HG02610 (cell line): ENCODE measurements at regions not wholly inside any gene's neighbourhood (a gene's known extent, or its start where the extent isn't known, plus 50 kb on each side); places are given as distances from the start of the nearest gene placed in this dataset.
A peak's percentile ranks its signal among the peaks of the same experiment; 100 is the strongest.
"Not testable (repeated sequence)": the region's sequence is repeated elsewhere in the genome, so short reads cannot be mapped to it uniquely, and the experiment has no call there.

Experiments used
- ATAC-seq: cut with Tn5 transposase; IDR thresholded peaks from one replicate; pipeline ENCODE4 v1.9.1; 2021; ENCODE audit warnings: mild to moderate bottlenecking, moderate library complexity; ENCODE audit not compliant: unreplicated experiment

DNA sequence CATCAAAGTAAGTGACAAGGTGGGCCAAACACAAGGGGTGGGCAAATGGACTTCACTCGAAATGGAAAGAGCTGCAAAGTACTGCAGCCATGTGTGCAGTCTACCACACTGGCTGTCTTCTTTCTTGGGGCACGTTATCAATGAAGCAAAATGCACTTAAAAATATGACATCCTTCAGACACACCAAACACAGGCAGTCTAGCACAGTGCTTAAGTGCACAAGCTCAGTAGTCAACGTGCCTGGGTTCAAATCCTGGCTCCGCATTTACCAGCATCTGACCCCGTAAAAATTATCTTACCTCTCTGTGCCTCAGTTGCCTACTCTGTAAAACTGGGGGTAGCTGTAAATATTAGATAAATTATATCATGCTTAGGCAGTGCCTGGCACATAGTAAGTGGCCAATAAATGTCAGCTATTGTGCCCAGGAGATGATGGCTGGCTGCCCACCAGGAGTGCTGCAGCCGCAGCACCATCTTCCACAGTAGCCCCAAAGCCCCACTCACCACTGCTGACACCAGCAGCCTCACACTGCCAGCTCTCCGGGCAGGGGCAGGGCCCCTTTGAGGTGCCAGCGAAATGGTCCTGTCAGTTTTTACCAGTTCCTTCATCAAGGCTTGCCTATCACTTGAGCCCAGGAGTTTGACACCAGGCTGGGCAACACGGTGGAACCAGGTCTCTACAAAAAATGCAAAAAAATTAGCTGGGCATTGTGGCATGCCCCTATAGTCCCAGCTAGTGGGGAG, 121.8 kb upstream of the SLC1A4 start:
- no peak for ATAC-seq

DNA sequence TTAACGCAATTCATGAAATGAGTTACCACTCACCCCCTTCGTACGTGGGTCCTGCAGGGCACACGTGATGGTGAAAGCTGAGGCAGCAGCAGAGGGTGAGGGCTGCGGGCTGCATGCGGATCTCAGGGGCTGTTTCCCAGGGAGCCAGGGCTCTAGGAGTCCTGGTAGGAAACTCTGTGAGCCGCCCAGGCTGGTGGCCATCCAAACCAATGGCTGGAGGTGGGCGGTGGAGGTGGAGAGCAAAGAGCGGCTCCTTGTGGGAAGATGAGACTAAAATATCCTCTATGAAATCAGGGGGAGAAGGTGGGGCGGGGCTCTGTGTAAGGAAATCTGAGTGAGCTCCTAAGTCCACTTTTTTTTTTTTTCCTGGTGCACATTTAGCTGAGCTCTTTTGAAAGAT, 120.1 kb upstream of the SLC1A4 start:
- no peak for ATAC-seq

DNA sequence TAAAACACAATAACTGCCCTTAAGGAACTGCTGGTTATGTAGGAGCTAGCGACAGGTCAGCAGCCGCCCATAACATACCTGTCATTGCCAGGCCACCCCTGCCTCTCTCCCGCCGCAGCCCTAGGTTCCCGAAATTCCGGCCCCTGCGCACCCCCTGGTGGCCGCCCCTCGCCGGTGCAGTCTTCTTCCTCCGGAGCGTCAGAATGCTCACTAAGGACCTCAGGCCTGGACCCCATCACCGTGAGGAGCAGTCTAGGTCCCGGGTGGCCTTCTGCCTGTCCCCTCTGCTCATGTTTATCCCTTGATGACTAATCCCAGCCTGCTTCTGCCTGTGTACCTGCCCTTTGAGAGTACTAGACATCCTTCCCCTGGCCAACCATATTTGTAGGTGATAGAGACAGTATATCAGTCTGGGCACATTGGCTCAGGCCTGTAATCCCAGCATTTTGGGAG, 115.7 kb upstream of the SLC1A4 start:
- peak; percentile 80 for ATAC-seq

DNA sequence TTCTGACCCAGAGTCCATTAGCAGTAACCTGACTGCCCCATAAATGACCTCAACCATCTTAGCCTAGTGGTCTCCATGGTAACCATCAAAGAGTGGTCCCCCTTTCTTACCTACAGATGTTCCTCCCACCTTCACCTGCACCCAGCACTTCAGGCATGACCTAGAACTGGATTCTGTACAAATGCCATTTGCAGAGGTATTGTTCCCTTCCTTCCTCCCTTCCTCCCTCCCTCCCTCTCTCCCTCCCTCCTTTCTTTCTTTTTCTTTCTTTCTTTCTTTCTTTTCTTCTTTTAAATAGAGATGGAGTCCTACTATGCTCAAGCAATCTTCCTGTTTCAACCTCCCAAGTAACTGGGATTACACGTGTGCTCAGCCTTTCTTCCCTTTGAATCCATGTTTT, 114.6 kb upstream of the SLC1A4 start:
- ATAC-seq, result no peak

DNA sequence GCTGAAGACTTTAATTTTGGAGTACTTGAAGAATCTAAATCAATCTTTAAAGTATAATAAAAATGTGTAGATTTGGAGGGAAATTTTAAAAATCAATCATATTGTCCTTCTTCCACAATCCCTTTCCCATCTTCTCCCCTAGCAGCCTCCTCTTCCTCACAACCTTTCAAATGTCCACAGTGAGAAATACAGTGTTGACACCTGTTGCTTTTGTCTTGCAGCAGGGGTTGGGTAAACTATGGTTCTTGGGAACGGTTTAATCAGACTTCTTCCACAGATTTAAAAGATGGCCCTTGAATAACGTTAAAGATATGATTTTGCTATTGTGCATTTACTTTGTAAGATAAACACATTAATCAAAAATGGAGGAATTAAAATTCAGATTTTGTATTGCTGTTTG, 113.8 kb upstream of the SLC1A4 start:
- no peak for ATAC-seq

DNA sequence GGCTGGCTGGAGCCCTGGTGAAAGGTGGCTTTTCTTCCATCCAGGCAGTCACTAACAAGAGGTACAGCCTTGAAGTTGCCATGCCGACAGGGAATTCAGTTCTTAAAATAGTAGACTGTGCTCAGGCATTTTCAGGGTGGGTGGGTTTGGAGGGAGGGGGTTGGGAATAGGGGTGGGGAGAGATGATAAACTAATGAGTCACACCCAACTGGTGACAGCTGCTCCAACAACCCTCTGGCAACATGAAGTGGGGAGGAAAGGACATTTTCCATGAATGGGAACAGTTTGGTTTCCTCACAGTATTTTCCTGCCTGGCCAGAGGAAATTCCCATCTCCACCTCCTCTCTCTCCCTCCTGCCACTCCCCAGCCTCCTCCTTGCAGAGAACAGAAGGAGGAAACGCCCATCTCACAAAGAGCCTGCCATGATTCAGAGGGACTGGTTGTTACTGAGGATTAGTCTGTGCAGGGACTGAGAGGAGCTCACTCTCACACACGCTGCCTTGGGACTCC, 113.0 kb upstream of the SLC1A4 start:
- no peak for ATAC-seq

DNA sequence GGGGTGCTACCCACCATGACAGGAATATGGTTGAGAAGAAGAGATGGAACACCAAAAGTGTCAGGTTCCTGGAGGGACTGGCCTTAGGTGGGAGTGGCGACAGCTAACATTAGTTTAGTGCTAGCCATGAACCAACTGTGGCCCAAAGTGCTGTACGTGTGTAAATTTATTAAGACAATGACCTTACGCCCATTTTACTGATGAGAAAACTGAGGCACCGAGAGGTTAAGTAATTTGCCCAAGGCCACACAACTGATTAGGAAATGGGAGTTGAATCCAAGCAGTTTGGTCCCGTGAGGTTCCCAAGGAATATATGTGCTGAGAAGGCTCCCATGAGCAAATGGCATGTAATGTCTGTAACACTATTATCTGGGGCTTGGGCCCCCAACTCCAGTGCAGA, 109.5 kb upstream of the SLC1A4 start:
- ATAC-seq, result no peak

DNA sequence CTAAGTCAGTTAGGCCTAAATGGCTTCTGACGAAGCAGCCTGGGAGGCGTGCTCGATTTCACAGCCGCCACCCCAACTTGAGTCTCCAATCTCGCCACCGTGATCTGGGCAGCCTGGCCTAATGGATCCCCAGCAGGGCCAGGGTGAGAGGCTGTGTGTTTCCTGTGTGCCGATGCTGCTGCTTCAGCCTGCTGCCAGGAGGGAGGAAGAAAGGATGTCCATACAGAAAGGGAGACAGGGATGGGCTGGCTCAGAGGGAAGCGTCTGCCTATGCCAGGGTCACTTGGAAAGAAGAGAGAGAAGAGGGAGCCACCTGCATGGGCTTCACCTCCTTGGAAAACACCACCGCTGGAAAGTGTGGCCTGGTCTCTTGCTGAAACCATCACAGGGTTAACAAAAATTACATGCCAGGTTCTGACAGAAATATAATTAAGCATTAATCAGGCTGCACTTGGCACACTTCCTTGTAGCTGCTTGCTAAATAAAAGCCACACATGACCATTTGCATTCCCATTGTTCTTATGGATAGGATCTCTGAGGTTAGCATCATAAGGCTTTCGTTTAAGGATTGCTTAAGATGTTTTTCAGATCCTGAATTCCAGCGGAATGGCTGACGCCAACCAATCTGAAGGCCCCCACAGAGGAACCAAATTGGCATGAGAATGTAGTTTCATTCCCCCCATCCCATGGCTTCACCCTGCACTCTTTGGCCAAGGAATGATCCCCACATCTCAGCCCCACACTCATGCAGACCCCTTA, 108.8 kb upstream of the SLC1A4 start:
- ATAC-seq, result no peak

DNA sequence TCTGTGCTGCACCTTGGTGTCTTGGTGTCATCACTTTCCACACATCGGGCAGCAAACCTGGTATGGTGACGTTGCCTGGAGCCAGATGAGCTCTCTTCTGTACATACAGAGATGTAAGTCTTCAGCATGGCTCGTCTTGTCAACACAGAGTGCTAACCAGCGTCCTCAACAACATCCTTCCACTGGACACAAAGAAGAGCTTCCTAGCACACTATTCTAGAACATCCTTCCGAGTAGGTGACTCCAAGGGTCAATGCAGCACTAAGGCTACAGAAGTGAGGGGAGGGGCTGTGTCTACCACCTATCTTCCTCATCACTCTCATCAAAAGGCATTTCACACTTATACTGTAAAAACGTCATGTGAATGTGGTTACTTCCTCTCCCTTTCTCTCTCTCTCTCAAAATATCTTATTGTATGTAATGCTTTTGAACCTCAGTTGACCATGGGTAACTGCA, 108.1 kb upstream of the SLC1A4 start:
- no peak for ATAC-seq

DNA sequence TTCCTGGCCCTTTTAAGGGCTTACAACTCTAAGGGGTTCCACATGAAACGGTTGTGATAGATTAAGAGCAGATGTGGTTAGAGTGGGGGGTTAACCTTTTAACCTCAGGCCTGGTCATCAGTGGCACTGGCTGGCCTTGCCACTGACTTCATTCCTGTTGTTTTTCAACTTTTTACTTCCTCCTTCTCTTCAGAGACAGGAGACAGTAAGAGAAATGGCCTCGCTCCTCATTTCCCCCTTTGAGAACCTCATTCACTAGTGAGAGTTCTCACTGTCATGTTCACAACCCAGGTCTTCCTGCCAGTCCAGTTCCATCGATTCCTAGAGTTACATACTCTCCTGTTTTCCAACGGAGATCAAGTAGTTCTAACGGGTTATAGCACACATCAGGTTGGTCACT, 101.6 kb upstream of the SLC1A4 start:
- ATAC-seq, result no peak

DNA sequence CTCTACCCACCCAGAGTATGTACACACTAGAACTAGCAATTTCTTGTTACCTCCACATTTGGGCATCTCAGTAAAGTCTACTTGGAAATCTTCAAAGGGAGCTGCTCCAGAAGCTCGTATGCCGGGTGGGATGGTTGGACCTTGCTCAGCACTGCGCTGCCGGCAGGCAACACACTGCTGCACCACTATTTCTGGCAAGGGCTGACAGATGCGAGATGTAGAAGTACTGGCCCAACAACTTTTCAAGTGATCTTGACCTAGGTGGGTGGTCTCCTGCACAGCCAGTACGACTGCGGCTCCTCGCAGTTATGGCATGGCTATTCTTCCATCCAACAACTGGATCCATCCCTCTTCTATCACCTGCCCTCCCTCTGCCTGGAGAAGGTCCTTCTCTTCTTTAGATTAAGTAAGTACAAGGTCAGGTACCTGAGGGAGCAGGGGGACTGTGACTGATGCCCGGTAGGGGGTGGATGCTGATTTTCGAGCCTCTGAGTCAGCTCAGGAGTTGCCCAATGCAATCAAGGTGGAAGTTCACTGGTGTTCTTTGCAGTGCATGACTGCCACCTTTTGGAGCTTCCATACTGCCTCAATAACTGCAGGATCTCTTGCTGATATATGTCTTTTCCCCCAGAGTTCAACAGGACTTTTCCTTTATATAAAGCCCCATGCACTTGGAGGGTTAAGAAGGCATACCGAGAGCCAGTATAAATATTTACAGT, 100.4 kb upstream of the SLC1A4 start:
- no peak for ATAC-seq

DNA sequence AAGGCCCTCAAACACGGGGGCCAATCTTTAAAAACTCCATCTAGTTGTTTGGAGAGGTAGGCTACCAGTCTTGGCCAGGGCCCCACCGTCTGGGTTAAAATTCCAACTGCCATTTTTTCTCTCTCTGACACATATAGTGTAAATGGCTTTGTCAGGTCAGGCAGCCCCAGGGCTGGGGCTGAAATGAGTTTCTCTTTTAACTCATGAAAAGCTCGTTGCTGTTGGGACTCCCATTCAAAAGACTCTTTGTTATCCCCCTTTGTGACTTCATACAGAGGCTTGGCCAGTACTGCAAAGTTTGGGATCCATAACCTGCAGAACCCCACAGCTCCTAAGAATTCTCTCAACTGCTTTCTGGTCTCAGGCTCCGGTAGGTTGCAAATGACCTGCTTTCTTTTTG, 99.4 kb upstream of the SLC1A4 start:
- ATAC-seq, result no peak

DNA sequence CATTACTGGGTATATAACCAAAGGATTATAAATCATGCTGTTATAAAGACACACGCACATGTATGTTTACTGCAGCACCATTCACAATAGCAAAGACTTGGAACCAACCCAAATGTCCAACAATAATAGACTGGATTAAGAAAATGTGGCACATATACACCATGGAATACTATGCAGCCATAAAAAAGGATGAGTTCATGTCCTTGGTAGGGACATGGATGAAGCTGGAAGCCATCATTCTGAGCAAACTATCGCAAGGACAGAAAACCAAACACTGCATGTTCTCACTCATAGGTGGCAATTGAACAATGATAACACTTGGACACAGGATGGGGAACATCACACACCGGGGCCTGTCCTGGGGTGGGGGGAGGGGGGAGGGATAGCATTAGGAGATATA, 92.6 kb upstream of the SLC1A4 start:
- not testable (repeated sequence) for ATAC-seq

DNA sequence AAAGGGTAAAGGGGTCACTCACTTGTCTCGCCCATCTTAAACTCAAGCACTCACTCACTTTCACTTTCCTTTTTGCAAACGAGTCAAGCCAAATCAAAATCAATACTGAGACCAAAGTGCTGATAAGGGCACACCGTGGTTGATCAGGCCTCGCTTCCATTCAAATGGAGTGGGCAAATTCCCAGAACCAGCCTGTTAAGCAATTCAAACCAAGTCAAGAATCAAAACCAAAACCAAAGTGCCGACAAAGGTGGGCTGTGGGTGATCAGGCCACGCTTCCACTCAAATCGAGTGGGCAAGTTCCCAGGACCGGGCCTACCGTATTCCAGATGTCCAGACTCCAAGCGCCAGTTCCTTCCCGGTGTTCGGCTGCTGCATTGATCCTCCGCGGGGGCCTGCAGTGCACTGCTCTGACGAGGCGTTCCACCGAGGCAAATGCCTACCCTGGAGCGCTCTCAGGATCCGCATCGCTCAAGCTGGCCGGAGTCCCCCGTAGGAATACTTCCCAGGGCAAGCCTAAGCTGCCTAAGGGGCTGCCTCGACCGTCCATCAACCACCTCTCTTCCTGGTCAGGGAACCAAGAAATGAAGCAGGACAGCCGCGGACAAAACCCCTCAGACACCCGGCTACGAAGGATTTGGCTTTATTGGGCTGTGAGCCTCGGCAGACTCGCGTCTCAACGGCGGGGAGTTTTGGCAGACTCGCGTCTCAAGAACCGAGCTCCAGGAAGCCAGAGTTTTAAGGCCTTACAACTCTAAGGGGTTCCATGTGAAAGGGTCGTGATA, 89.9 kb upstream of the SLC1A4 start:
- no peak for ATAC-seq

DNA sequence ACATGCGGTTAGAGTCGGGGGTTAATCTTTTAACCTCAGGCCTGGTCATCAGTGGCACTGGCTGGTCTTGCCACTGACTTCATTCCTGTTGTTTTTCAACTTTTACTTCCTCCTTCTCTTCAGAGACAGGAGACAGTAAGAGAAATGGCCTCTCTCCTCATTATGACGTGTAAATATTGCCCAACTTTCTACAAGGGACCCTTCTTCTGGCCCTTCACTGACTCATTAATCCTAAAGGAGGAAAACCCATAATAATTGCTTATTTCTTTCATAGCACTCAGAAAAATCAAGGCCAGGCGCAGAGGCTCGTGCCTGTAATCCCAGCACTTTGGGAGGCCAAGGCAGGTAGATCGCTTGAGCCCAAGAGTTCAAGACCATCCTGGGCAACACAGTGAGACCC, 89.3 kb upstream of the SLC1A4 start:
- ATAC-seq, result not testable (repeated sequence)

DNA sequence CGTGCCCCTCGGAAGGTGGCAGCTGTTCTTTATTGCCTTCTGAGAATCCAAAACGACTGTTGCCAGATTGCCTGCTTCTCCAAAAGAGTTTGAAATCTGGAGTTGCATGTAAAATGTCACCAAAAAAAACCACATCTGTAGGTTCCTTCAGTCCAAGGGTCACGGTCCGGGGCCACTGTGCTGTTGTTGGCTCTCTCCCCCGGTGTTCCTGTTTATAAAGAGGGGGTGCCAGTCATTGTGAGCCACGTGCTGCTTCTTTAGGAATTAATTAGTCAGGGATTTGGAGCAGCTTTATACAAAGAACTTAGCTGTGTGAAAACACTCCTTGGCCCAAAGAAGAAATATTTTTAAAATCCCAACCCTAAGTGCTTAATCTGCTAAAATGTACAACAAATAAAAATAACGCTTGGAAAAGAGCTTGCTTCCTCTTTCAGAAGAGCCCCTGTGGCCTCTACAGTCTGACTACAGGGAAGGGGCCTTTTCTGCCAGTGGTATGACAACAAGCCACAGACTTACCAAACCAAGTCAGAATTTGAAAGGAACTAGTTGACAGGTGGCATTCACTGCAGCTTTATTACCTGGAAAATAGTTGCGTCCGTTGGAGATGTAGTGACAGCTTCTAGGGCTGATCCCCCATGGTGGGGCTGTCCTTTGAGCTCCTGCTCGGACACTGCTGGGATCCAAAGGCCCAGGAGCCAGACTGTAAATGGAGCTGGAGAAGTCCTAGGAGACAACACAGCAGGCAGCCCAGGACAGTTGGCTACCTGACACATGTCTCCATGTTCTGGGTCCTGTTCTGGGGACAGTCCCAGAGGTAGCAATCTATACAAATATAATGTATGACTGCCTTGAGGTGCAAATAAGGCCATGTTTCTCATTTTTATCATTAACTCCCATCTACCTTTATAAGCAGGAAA, 84.5 kb upstream of the SLC1A4 start:
- ATAC-seq, result peak; percentile 66

DNA sequence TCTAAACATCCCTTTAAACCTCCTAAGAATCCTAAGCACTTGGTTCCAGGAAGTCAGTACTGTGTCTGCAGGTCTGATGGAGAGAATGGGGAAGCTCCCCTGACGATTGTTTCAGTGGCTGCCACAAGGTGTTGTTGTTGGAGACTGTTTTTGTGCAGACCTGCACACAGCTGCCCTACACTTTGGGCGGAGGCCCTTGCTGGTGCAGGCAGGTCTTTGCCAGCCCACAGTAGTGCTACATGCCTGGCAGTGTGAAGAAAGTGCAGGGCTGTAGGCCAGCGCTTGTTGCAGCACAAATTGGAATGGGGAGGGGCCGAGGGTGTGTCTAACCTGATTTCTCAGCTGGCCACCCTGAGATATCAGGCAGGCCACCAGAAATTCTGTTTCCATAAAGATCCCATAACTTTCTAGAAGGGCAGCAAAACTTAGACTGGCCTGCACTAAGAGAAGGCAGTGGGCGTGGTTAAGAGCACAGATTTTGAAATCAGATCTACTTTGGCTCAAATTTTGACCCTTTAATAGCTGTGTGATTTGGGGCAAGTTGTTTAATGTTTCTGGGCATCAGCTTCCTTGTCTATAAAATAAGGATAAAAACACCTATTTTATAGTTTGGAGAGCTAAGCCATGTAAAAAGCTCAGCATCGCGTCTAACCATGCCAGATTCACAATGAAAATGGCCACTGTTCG, 83.7 kb upstream of the SLC1A4 start:
- ATAC-seq, result peak; percentile 32

DNA sequence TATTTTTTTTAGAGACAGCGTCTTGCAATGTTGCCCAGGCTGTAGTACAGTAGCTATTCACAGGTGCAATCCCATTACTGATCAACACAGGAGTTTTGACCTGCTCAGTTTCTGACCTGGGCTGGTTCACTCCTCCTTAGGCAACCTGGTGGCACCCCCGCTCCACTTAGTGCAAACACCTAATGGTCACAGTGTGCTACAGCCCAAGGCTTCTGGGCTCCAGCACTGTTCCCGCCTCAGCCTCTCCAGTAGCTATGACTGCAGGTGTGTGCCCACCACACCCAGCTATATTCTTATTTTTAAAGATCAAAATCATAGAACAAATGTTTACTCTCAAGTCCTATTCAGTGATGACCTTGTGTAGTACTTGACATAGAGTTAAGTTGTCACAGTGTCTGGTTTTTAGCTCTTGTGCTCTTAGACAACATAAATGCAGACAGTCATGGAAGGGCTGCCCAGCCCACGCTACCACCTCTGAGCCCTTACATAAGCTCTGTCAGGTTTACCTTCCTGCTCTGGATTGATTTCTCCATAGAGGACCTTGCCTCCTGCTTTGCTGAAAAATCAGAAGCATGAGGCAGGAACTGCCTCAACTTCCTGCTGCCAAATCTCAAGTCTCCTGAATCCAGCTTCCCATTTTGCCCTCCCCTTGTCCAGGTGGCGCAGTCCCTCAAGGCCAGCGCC, 82.2 kb upstream of the SLC1A4 start:
- ATAC-seq, result no peak
